Epithelial cell of esophagus (primary cell): ENCODE measurements at regions not wholly inside any gene's neighbourhood (a gene's known extent, or its start where the extent isn't known, plus 50 kb on each side); places are given as distances from the start of the nearest gene placed in this dataset.
"Not testable (repeated sequence)": the region's sequence is repeated elsewhere in the genome, so short reads cannot be mapped to it uniquely, and the experiment has no call there.

Experiments used
- DNase-seq: peaks from one replicate; pipeline ENCODE4 v3.0.0; 2010; ENCODE audit warnings: low read depth
- H3K4me3 ChIP-seq: 2 replicates; pipeline ENCODE4 v1.5.1; 2011; ENCODE audit warnings: mild to moderate bottlenecking, low read length, control low read depth
- TF ChIP-seq, protein P1 (sequence below): IDR thresholded peaks from 2 replicates; pipeline ENCODE4 v1.5.1; 2011; ENCODE audit warnings: low read depth, mild to moderate bottlenecking, low read length, control low read depth, inconsistent platforms; ENCODE audit not compliant: insufficient read depth; ENCODE audit errors: missing control alignments

DNA sequence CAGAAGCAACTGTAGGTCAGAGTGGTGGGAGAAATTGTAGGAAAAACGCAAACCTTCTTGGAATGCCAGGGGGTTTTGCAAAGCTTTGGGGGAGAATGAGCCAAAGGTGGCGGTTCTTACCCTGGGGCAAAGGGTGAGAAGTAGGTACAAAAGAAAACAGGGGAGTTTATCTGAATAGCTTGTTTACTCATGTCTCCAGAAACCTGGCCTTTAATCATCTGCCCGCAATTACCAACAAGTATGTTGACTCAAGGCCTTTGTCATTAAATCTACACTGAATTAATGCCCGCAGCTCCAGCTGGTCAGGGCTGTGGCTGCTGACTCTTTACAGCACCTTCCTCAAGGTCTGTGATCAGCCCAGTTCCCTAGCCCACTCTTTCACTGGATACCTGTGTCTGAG, 320.1 kb downstream of the CBLN1 start:
- peak; percentile 89 for DNase-seq
- no peak overlapping the region for H3K4me3 ChIP-seq
- TF ChIP-seq, protein P1, sequence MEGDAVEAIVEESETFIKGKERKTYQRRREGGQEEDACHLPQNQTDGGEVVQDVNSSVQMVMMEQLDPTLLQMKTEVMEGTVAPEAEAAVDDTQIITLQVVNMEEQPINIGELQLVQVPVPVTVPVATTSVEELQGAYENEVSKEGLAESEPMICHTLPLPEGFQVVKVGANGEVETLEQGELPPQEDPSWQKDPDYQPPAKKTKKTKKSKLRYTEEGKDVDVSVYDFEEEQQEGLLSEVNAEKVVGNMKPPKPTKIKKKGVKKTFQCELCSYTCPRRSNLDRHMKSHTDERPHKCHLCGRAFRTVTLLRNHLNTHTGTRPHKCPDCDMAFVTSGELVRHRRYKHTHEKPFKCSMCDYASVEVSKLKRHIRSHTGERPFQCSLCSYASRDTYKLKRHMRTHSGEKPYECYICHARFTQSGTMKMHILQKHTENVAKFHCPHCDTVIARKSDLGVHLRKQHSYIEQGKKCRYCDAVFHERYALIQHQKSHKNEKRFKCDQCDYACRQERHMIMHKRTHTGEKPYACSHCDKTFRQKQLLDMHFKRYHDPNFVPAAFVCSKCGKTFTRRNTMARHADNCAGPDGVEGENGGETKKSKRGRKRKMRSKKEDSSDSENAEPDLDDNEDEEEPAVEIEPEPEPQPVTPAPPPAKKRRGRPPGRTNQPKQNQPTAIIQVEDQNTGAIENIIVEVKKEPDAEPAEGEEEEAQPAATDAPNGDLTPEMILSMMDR, result no peak

DNA sequence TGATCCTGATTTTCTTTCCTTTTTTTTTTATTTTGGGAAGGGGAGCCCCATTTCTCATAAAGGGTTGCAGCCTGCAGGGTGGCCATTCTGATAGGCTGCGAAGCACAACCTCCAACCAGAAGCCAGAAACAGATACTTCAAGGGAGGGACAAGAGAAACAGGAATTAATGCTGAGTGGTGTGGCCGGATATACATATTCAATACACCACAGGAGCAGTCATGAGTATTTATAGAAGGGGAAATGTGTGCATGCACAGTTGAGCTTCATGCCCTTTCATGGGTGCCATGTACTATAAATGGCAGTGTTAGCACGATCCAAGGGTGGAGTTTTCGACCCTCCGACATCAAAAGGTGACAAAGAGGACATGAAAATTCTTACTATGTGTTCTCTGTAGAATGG, 320.8 kb downstream of the CBLN1 start:
- no peak for DNase-seq

DNA sequence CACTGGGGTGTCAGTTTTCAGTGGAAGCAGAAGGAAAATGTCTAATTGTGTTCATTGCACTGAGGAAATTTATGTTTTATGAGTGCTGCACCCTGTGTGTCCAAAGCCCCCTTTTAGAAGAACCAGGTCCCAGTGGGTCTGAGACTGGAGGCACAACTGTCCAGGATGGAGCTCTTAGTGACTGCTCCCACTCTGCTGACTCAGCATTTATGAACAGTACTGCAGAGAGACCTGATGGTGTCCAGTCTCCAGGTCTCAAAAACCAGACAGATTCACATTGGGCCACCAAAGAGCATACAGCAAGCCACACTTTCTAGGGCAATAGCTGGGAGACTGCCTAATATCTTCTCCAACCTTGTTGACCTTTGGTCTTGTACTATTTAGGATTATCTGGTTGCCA, 321.9 kb downstream of the CBLN1 start:
- TF ChIP-seq, protein P1, result no peak
- no peak overlapping the region for H3K4me3 ChIP-seq
- DNase-seq, result no peak

More for the DNA sequence above, 320.8 kb downstream of the CBLN1 start:
- TF ChIP-seq, protein P1, result no peak
- H3K4me3 ChIP-seq, result no peak overlapping the region

DNA sequence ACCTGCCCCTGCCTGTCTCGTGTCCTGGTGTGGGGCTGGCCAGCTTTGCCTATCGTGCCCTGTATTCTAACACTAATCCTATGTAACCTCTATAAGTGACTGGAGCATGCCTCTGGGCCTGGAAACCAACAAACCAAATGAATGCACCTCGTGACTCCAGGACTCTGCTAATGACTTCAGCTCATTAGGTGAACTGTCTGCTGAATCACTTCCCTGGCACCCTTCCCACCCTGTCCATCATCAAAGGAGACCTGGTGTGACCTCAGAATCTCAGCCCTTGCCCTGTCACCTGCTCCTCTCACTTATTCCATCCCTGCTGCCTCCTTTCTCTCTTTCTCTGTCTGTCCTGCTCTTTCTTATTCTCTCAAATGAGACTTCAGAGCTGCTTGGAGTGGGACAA, 322.4 kb downstream of the CBLN1 start:
- TF ChIP-seq, protein P1, result no peak
- H3K4me3 ChIP-seq, result no peak overlapping the region
- DNase-seq, result peak; percentile 54

DNA sequence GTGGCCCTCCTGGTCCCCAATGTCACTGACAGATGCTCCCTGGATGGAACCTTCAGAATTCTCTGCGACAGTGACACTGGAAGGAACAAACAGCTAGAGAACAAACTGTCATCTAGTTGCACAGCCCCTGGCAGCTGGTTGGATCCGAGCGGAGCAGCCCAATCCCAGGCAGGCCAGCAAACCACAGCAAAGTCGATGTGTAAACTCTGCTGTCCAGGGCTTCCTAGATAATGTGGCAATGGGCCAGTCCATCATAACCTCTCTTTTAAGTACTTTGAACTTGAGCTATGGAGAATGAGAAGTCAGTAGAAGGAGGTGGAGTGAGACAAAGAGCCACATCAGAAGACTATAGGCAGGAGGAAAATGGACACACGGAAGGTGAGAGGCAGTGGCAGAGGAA, 323.0 kb downstream of the CBLN1 start:
- H3K4me3 ChIP-seq, result no peak overlapping the region
- TF ChIP-seq, protein P1, result no peak
- no peak for DNase-seq

DNA sequence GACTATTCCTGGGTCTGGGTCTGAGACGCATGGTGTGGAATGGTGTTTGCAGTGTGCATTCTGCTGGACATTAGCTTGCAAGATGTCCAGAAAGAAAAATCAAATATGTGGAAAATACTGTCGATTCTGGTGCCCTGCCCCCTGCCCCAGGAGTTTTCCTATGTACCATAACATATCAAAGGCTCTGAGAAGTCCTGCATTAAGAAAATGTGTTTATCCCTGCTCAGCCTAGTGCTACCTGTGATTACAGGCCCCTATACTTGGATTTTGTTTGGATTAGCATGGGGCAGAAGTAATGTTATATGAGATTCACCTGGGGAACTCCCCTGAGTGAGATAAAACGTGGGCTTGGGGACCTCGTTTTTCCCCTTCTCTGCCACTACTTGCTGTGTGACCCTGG, 325.0 kb downstream of the CBLN1 start:
- no peak overlapping the region for H3K4me3 ChIP-seq
- TF ChIP-seq, protein P1, result no peak
- no peak for DNase-seq

DNA sequence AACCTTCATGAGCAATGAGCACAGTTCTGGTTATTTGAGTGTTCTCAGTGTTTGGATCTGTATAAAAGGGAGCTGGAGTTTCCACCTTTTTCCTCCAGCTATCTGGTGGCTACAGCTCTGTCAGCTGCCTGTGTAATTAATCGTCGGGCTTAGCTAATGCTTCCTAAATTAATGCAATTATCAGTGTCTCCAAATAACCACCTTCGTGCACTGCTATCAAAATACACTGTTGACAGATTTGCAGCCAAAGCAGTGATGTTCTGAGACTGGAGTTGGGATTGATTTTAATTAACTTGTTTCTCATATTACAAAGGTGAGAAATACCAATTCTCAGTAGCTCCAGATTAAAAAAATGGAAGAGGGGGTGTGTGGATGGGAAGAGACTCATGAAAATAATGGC, 325.8 kb downstream of the CBLN1 start:
- no peak for DNase-seq
- TF ChIP-seq, protein P1, result no peak

DNA sequence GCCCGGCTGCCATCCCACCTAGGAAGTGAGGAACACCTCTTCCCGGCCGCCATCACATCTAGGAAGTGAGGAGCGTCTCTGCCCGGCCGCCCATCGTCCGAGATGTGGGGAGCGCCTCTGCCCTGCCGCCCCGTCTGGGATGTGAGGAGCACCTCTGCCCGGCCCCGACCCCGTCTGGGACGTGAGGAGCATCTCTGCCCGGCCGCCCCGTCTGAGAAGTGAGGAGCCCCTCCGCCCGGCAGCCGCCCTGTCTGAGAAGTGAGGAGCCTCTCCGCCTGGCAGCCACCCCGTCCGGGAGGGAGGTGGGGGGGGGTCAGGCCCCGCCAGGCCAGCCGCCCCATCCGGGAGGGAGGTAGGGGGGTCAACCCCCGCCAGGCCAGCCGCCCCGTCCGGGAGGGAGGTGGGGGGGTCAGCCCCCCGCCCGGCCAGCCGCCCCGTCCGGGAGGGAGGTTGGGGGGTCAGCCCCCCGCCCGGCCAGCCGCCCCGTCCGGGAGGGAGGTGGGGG, 330.0 kb downstream of the CBLN1 start:
- not testable (repeated sequence) for DNase-seq, H3K4me3 ChIP-seq

More for the DNA sequence above, 325.8 kb downstream of the CBLN1 start:
- no peak overlapping the region for H3K4me3 ChIP-seq
